GM10266 (cell line): ENCODE measurements at regions not wholly inside any gene's neighbourhood (a gene's known extent, or its start where the extent isn't known, plus 50 kb on each side); places are given as distances from the start of the nearest gene placed in this dataset.

ENCODE experiments used
- DNase-seq: peaks from one replicate; pipeline ENCODE4 v3.0.0; 2012; ENCODE audit errors: extremely low spot score
- TF ChIP-seq, protein P1 (sequence below): IDR thresholded peaks from 2 replicates; pipeline ENCODE4 v1.5.1; 2012; ENCODE audit warnings: mild to moderate bottlenecking, low read depth; ENCODE audit not compliant: control insufficient read depth, insufficient read depth; ENCODE audit errors: missing control alignments

GRCh38 chr2:117056376-117056748 lies 758.1 kb upstream of the DDX18 start:
- DNase-seq = no peak
- TF ChIP-seq, protein P1, sequence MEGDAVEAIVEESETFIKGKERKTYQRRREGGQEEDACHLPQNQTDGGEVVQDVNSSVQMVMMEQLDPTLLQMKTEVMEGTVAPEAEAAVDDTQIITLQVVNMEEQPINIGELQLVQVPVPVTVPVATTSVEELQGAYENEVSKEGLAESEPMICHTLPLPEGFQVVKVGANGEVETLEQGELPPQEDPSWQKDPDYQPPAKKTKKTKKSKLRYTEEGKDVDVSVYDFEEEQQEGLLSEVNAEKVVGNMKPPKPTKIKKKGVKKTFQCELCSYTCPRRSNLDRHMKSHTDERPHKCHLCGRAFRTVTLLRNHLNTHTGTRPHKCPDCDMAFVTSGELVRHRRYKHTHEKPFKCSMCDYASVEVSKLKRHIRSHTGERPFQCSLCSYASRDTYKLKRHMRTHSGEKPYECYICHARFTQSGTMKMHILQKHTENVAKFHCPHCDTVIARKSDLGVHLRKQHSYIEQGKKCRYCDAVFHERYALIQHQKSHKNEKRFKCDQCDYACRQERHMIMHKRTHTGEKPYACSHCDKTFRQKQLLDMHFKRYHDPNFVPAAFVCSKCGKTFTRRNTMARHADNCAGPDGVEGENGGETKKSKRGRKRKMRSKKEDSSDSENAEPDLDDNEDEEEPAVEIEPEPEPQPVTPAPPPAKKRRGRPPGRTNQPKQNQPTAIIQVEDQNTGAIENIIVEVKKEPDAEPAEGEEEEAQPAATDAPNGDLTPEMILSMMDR = no peak

- no peak for DNase-seq
- TF ChIP-seq, protein P1 = no peak
Observed at GRCh38 chr2:117057016-117057415, 757.5 kb upstream of the DDX18 start.

- TF ChIP-seq, protein P1 = no peak
- no peak for DNase-seq
Observed at GRCh38 chr2:117058366-117058765, 756.1 kb upstream of the DDX18 start.

- DNase-seq = no peak
- TF ChIP-seq, protein P1 = no peak
Observed at GRCh38 chr2:117064021-117064420, 750.5 kb upstream of the DDX18 start.

GRCh38 chr2:117065912-117066311 lies 748.6 kb upstream of the DDX18 start:
- no peak for DNase-seq
- TF ChIP-seq, protein P1 = no peak

- DNase-seq = no peak
- TF ChIP-seq, protein P1 = no peak
Observed at GRCh38 chr2:117067900-117068299, 746.6 kb upstream of the DDX18 start.

DNA sequence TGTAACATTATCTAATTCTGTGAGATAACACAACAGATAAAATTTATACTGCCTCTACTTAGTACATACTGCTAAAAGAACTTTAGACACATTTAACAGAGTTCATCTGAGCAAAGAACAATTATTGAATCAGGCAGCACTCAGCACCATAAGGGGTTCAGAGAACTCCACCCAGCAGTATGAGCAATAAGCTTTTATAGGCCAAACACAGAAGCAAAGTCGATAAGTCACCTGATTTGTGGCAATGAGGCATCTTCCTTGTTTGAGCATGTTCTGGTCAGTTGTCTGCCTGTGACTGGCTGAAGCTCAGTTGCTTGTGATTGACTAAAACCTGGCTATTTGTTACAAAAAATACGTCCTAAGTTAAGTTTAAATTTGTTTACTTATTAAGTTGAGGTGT lies 746.1 kb upstream of the DDX18 start:
- no peak for DNase-seq
- TF ChIP-seq, protein P1 = no peak
